Stimulated activated CD4-positive, alpha-beta T cell treated with anti-CD3 and anti-CD28 coated beads, Interleukin-4, amount 100 ng/mL, for 4 hours (primary cell): ENCODE measurements at regions not wholly inside any gene's neighbourhood (a gene's known extent, or its start where the extent isn't known, plus 50 kb on each side); places are given as distances from the start of the nearest gene placed in this dataset.
"Not testable (repeated sequence)": the region's sequence is repeated elsewhere in the genome, so short reads cannot be mapped to it uniquely, and the experiment has no call there.

Experiments used
- DNase-seq, 2 experiments: peaks; one replicate each; pipeline ENCODE4 v3.0.0-alpha.2; 2020

DNA sequence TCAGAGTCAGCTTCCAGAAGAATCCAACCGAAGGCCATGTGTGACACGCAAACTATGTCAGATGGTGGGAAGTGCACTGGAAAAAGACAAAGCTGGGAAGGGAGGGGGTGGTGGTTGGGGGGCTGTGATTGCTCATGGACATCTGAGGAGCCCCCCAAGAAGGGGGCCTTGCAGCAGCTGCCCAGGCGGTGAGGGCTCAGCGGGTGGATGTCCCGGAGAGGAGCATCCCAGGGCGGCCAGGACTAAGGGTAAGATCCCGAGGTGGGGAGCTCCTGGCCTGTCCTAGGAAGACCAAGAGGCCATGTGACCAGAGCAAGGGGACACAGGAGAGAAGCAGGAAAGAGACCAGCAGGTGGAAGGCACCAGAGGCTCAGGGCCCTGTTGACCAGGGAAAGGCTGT lies 299.5 kb downstream of the PREX1 start:
- no peak for DNase-seq

- no peak for DNase-seq
Observed at GRCh38 chr20:48527771-48528170, 300.0 kb downstream of the PREX1 start.

GRCh38 chr20:48526936-48527335 lies 300.9 kb downstream of the PREX1 start:
- DNase-seq: no peak

- no peak for DNase-seq
Observed at GRCh38 chr20:48525400-48525799, 302.4 kb downstream of the PREX1 start.

DNA sequence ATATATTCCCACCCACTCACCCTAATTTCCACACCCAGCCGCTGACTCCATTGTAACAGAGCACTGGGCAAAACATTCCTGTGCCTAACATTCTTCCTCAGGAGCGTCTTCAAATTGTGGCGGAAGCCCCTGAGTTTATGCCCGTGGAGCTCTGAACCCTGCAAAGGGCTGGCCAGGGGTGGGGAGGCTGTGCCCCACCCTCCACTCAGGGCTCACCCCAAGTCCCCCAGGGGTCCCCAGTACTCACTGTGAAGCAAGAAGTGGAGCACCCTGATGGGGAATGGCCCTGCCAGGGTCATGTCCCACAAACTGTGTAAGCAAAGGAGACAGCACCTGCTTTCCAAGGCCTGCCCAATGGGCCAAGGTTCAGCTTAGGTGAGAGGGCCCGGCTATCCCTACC lies 303.2 kb downstream of the PREX1 start:
- no peak for DNase-seq

GRCh38 chr20:48523191-48523995 lies 304.4 kb downstream of the PREX1 start:
- DNase-seq: no peak

- DNase-seq: no peak
Observed at GRCh38 chr20:48521121-48521520, 306.7 kb downstream of the PREX1 start.

- not testable (repeated sequence) for DNase-seq
Observed at GRCh38 chr20:48516196-48516595, 311.6 kb downstream of the PREX1 start.

- not testable (repeated sequence) for DNase-seq
Observed at GRCh38 chr20:48514577-48514976, 313.2 kb downstream of the PREX1 start.

DNA sequence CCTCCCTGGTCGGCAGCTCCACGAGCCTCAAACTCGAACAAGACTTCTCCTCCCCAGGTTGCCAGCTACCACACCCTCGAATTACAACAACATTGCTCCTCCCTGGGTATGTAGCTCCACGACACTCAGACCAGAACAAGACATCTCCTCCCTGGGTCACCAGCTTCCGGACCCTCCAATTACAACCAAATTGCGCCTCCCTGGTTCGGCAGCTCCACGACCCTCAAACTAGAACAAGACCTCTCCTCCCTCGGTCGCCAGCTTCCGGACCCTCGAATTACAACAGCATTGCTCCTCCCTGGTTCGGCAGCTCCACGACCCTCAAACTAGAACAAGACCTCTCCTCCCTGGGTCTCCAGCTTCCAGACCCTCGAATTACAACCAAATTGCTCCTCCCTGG lies 315.3 kb downstream of the PREX1 start:
- DNase-seq: not testable (repeated sequence)

DNA sequence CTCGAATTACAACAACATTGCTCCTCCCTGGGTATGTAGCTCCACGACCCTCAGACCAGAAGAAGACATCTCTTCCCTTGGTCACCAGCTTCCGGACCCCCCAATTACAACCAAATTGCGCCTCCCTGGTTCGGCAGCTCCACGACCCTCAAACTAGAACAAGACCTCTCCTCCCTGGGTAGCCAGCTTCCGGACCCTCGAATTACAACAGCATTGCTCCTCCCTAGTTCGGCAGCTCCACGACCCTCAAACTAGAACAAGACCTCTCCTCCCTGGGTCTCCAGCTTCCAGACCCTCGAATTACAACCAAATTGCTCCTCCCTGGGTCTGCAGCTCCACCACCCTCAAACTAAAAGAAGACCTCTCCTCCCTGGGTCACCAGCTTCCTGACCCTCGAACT lies 322.7 kb downstream of the PREX1 start:
- not testable (repeated sequence) for DNase-seq

DNA sequence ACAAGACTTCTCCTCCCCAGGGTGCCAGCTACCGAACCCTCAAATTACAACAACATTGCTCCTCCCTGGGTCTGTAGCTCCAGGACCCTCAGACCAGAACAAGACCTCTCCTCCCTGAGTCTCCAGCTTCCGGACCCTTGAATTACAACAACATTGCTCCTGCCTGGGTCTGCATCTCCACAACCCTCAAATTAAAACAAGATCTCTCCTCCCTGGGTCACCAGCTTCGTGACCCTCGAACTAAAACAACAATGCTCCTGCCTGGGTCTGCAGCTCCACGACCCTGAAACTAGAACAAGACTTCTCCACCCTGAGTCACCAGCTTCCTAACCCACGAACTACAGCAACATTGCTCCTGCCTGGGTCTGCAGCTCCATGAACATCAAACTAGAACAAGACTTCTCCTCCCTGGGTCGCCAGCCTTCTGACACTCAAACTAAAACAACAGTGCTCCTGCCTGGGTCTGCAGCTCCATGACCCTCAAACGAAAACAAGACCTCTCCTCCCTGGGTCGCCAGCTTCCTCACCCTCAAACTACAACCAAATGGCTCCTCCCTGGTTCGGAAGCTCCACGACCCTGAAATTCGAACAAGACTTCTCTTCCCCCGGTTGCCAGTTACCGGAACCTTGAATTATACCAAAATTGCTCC lies 324.5 kb downstream of the PREX1 start:
- DNase-seq: no peak

GRCh38 chr20:48502758-48503157 lies 325.0 kb downstream of the PREX1 start:
- no peak for DNase-seq

GRCh38 chr20:48502016-48502415 lies 325.8 kb downstream of the PREX1 start:
- DNase-seq: no peak

DNA sequence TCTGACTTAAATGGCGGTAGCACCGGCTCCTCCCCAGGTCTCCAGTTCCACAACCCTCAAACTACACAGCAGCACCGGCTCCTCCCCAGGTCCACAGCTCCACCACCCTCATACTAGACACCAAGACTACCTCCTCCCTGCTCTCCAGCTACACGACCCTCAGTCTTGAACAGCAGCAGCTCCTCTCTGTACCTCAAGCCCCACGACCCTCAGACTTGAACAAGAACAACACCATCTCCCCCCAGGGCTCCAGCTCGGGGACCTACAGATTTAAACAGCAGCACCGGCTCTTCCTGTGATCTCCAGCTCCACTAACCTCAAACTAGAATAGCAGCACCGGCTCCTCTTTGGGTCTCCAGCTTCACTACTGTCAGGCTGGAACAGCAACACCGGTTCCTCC lies 326.9 kb downstream of the PREX1 start:
- not testable (repeated sequence) for DNase-seq

DNA sequence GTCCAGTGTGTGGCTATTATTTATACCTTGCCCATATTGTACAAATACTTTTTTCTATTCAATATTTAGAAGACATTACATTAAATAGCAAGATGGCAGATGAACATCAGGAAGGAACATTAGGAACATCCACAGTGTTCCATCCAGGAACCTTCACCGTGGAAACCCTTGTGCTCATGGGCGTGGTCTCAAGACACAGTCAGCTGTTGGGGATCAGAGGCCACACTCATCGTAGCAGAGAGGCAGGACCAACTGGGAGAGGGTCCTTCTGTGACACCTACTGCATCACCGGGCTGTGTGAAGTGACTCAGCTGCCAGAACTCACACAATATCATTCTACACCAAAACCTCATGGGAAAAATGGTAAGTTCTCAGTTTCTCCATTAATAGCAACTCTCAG lies 328.9 kb downstream of the PREX1 start:
- not testable (repeated sequence) for DNase-seq

DNA sequence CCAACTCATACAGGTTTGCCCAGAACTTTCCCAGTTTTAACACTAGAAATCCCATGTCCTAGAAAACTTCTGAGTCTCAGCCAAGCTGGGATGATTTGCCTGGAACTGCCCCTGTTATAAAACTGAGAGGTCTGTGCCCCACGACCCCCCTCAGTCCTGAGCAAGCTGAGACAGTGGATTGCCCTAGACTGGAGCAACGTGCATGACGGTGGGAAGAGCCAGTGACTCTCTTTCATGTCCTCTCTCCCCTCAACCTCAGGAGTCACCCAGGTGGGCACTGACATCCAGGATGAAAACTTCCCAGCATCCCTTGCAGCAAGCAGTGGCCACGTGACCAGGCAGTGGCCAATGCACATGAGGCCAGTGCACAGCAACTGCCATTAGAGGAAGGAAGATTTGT lies 329.7 kb downstream of the PREX1 start:
- DNase-seq: not testable (repeated sequence)

GRCh38 chr20:48493966-48494365 lies 333.8 kb downstream of the PREX1 start:
- no peak for DNase-seq

DNA sequence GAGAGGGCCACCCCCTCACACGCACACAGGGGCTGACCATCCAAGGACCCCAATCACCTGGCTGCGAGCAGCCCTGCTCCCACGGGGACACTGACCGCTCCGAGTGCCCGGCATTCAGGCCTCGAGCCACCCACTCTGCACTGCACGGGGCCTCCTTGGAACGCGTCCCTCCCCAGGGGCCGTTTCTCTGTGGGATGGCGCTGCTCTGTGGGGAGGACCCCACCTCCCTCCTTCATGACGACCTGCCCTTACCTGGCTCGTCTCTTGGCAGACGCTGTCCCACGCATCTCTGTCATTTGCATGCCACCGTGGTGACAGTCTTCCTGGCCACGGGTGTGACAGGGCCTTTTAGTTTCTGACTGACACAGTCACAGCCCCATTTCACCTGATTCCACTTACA lies 334.5 kb downstream of the PREX1 start:
- not testable (repeated sequence) for DNase-seq

- no peak for DNase-seq
Observed at GRCh38 chr20:48492715-48493070, 335.1 kb downstream of the PREX1 start.

GRCh38 chr20:48492015-48492714 lies 335.6 kb downstream of the PREX1 start:
- DNase-seq: no peak

DNA sequence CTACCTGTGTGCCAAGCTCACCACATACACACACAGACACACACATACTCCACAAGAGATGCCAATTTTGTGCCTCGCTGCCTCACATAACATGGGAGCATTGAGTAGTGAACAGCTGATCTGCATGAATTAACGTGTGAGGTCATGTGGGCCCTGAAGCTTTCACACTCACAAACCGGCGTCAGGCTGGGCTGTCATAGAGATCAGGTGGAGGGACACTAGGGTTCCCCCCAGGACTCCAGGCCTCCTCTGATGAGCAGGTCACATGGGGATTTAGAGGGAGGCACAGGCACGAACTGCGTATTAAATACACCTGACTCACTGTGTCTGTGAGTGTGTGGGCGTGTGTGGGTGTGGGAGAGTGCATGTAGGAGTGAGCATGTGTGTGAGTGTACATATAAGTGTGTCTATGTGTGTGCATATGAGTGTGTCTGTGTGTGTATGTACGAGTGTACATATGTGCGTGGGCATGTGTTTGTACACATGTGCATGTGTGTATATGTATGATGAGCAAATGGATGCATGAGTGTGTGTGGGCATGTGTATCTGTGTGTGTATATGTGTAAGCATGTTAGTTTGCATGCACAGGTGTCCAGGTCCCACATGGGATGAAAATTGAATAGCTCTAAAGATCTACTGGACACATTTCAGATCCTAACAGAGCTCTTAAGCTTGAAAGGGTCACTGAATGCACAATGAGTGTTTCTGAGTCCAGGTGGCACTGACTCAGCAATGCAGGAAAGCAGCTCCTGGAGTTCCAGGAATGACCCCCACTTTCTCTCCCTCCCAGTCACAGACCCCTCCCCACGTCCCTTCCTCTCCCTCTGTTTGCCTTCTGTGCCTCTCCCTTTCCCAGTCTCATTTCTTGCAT lies 336.6 kb downstream of the PREX1 start:
- no peak for DNase-seq

DNA sequence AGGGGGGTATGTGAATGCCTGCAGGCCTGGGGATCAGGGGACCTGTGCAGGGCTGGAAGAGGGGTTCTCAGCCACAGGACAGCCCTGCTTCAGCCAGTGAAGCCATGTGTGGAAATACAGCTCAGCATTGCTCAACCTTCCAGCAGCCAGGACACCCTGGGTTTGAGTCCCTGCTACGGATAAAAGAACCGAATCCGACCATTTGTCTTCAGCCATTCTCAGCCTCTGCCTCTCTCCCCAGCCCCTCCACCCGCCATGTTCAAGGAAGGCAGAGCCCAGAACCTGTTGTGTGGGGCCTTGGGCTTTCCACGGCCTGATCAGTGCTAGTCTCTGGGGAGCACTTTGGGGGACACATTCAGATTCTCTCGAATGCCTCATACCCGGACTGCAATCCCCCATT lies 337.5 kb downstream of the PREX1 start:
- DNase-seq: not testable (repeated sequence)
